ENCODE measurements at regions not wholly inside any gene's neighbourhood (a gene's known extent, or its start where the extent isn't known, plus 50 kb on each side); places are given as distances from the start of the nearest gene placed in this dataset.

GRCh38 chr4:132276185-132276584 lies 872.9 kb upstream of the PCDH10 start:
- H3K4me3 ChIP-seq (ENCODE audit: low read depth, poor library complexity, severe bottlenecking) = no peak overlapping the region
- 92 to 95% methylated on average over 4 of the region's 4 CpGs for WGBS, 2 donors
- DNase-seq (ENCODE audit: low spot score in 2 of 2) = no peak
- no peak for TF ChIP-seq POLR2A (IDR thresholded peaks at IDR 0.05)
- TF ChIP-seq CTCF (IDR thresholded peaks at IDR 0.05) = no peak
- intact Hi-C loops (cut with DNase I; ENCODE audit: low total_unique reads) = no loop called here

GRCh38 chr4:132276989-132277388 lies 872.1 kb upstream of the PCDH10 start:
- intact Hi-C loops (cut with DNase I; ENCODE audit: low total_unique reads) = no loop called here
- DNase-seq (ENCODE audit: low spot score in 2 of 2) = no peak
- TF ChIP-seq CTCF (IDR thresholded peaks at IDR 0.05) (no peak), POLR2A (IDR thresholded peaks at IDR 0.05) (no peak)
- WGBS, 2 donors = 85 to 86% methylated on average over 2 of the region's 2 CpGs
- no peak overlapping the region for H3K4me3 ChIP-seq (ENCODE audit: low read depth, poor library complexity, severe bottlenecking)

GRCh38 chr4:132281733-132282132 lies 867.4 kb upstream of the PCDH10 start:
- intact Hi-C loops (cut with DNase I; ENCODE audit: low total_unique reads) = no loop called here
- WGBS, 2 donors = 87 to 88% methylated on average over 4 of the region's 4 CpGs
- TF ChIP-seq CTCF (IDR thresholded peaks at IDR 0.05) (no peak), POLR2A (IDR thresholded peaks at IDR 0.05) (no peak)
- DNase-seq (ENCODE audit: low spot score in 2 of 2) = no peak
- no peak overlapping the region for H3K4me3 ChIP-seq (ENCODE audit: low read depth, poor library complexity, severe bottlenecking)

- H3K4me3 ChIP-seq (ENCODE audit: low read depth, poor library complexity, severe bottlenecking) = no peak overlapping the region
- 88 to 97% methylated on average over 1 of the region's 1 CpG for WGBS, 2 donors
- TF ChIP-seq POLR2A (IDR thresholded peaks at IDR 0.05) = no peak
- TF ChIP-seq CTCF (IDR thresholded peaks at IDR 0.05) = no peak
- no peak for DNase-seq (ENCODE audit: low spot score in 2 of 2)
- intact Hi-C loops (cut with DNase I; ENCODE audit: low total_unique reads) = no loop called here
These were observed 864.1 kb upstream of the PCDH10 start for GRCh38 chr4:132284910-132285426.

- no peak for TF ChIP-seq CTCF (IDR thresholded peaks at IDR 0.05)
- no peak for TF ChIP-seq POLR2A (IDR thresholded peaks at IDR 0.05)
- 29 to 36% methylated on average over 1 of the region's 1 CpG for WGBS, 2 donors
- DNase-seq (ENCODE audit: low spot score in 2 of 2) = no peak
- H3K4me3 ChIP-seq (ENCODE audit: low read depth, poor library complexity, severe bottlenecking) = no peak overlapping the region
- intact Hi-C loops (cut with DNase I; ENCODE audit: low total_unique reads) = no loop called here
These were observed 851.7 kb upstream of the PCDH10 start for GRCh38 chr4:132297346-132297745.

- no peak overlapping the region for H3K4me3 ChIP-seq (ENCODE audit: low read depth, poor library complexity, severe bottlenecking)
- 37 to 55% methylated on average over 1 of the region's 1 CpG for WGBS, 2 donors
- no peak for DNase-seq (ENCODE audit: low spot score in 2 of 2)
- TF ChIP-seq POLR2A (IDR thresholded peaks at IDR 0.05) (no peak), CTCF (IDR thresholded peaks at IDR 0.05) (no peak)
- intact Hi-C loops (cut with DNase I; ENCODE audit: low total_unique reads) = no loop called here
These were observed 849.3 kb upstream of the PCDH10 start for GRCh38 chr4:132299841-132300240.

Measured in lower leg skin (tissue), 4 donors.